Adrenal gland (tissue), 5 donors: ENCODE measurements at regions not wholly inside any gene's neighbourhood (a gene's known extent, or its start where the extent isn't known, plus 50 kb on each side); places are given as distances from the start of the nearest gene placed in this dataset.

Experiments
- POLR2A ChIP-seq, 2 donors: fragments of 450-650 bp; IDR thresholded peaks; one replicate each; pipeline ENCODE4 v1.6.1; 2017; ENCODE audit warnings: antibody characterized with exemption in 2 of 2, mild to moderate bottlenecking in 2 of 2, moderate library complexity in 1 of 2
- TF ChIP-seq, protein P1 (sequence below), 6 experiments: fragments of 450-650 bp in 4 of 6; fragments of 200-600 bp in 2 of 6; sonication (generic) in 1 of 6; IDR thresholded peaks; 1 replicate in 5 of 6; 2 replicates in 1 of 6; pipeline versions ENCODE4 v1.5.1 to v1.8.0; 2016 to 2021; ENCODE audit warnings: antibody characterized with exemption in 6 of 6, mild to moderate bottlenecking in 2 of 6, moderate library complexity in 1 of 6
- donor health status: DM: no; HTN: no; CAD: no.

DNA sequence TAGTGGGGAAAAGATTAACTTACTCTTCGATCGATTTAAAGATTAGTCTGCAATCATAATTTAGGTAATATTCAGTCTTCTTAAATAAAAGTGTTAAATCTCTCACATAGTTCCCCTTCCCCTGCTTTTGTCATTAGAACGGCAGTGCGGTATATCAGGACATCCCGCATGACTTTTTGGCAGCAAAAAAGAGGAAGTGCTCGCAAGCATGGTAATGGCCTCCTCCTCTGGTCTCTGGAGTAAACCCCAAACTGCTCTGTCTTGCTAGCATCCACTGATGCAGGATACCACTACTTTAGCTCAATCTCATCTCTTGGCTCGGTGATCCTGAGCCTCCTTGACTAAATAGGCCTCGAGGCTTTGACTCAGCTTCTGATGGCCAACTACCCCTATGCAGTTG is 78.7 kb upstream of the VAV3 start:
- TF ChIP-seq, protein P1, sequence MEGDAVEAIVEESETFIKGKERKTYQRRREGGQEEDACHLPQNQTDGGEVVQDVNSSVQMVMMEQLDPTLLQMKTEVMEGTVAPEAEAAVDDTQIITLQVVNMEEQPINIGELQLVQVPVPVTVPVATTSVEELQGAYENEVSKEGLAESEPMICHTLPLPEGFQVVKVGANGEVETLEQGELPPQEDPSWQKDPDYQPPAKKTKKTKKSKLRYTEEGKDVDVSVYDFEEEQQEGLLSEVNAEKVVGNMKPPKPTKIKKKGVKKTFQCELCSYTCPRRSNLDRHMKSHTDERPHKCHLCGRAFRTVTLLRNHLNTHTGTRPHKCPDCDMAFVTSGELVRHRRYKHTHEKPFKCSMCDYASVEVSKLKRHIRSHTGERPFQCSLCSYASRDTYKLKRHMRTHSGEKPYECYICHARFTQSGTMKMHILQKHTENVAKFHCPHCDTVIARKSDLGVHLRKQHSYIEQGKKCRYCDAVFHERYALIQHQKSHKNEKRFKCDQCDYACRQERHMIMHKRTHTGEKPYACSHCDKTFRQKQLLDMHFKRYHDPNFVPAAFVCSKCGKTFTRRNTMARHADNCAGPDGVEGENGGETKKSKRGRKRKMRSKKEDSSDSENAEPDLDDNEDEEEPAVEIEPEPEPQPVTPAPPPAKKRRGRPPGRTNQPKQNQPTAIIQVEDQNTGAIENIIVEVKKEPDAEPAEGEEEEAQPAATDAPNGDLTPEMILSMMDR (IDR thresholded peaks at IDR 0.05) = no peak
- TF ChIP-seq POLR2A (IDR thresholded peaks at IDR 0.05) = no peak
